ENCODE measurements at regions not wholly inside any gene's neighbourhood (a gene's known extent, or its start where the extent isn't known, plus 50 kb on each side); places are given as distances from the start of the nearest gene placed in this dataset.

DNA sequence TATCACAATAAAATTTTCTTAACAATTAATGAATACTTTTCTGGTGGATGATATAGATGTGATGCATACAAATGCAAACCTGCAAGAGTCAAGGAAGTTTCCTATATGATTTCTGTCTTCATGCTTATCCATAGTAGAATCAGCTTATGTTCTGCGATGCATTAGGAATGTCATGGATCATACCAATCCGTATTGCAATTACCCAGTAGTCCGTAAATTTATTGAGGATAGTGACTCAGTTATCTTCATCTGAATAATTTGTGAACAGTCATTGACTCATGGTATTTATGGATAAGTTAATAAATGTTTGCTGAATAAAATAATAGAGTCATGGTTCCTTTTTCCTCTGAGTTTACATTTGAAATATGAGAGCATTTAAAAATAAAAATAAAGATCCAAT, 483.4 kb downstream of the LRFN5 start:
- no peak overlapping the region for H3K4me2 ChIP-seq (ENCODE audit: insufficient read depth, low read length)
- H3K36me3 ChIP-seq (ENCODE audit: control insufficient read depth in 2 of 2, extremely low read depth in 1 of 2, insufficient read depth in 2 of 2, low read length in 2 of 2): no peaks in the 10 kb centered on the region
- no peak overlapping the region for H3K4me3 ChIP-seq (replicated peaks in 1 of 3; ENCODE audit: insufficient read depth in 1 of 3, low read depth in 1 of 3, low read length in 3 of 3)
- intact Hi-C loops (cut with micrococcal nuclease): no loop called here
- H3K27ac ChIP-seq (ENCODE audit: insufficient read depth, low read depth, low read length): no peak overlapping the region
- dilution Hi-C loops (cut with MboI; ENCODE audit: extremely low pct_ligation_motif_present, low sequenced_read_pairs): no loop called here
- no peaks in the 10 kb centered on the region for H3K4me1 ChIP-seq (ENCODE audit: control insufficient read depth, extremely low read depth, insufficient read depth, low read length)
- H4K20me1 ChIP-seq (replicated peaks; ENCODE audit: control insufficient read depth, extremely low read depth, insufficient read depth, low read length): no peaks in the 10 kb centered on the region
- POLR2A ChIA-PET: no interaction called here
- BruUV-seq (replicated peaks): no TSS peak
- H3K27me3 ChIP-seq (ENCODE audit: control insufficient read depth in 2 of 2, insufficient read depth in 2 of 2, low read length in 2 of 2): no peaks in the 10 kb centered on the region
- H3K9me1 ChIP-seq (replicated peaks; ENCODE audit: control insufficient read depth, extremely low read depth, insufficient read depth, low read length): no peaks in the 10 kb centered on the region
- no peak for FAIRE-seq
- no peak overlapping the region for H2AFZ ChIP-seq (ENCODE audit: low read depth, low read length)
- peaks cover 4% of the 10 kb centered on the region for H3K9me3 ChIP-seq (replicated peaks; ENCODE audit: control insufficient read depth, insufficient read depth, low read length)
- CTCF ChIA-PET: no interaction called here
- H3K79me2 ChIP-seq (ENCODE audit: control insufficient read depth, insufficient read depth, low read length): no peaks in the 10 kb centered on the region
- H3K9ac ChIP-seq (replicated peaks; ENCODE audit: extremely low read depth, insufficient read depth, low read length): no peak overlapping the region
- no peak for TF ChIP-seq FOS (IDR thresholded peaks at IDR 0.05; ENCODE audit: borderline replicate concordance, insufficient read depth, low read length)
- no peak for DNase-seq (ENCODE audit: low read depth, low spot score)

DNA sequence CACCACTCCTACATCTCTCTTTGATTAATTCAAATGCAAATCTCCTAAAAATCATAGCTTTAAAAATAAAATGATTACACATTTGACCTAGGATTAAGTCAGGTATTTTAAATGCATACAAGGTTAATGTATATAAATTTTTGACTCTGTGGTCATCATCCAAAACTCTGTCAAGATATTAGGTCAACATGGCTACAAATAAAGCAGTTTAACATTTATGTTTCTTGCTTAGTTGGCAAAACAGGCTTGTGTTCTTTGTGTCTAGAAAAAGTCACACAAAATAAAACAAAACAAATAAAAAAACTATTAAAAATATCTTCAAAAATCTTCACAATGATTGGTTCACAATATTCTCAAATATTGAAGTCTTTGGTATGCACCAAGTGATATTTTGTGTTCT, 473.2 kb downstream of the LRFN5 start:
- dilution Hi-C loops (cut with MboI; ENCODE audit: extremely low pct_ligation_motif_present, low sequenced_read_pairs): no loop called here
- FAIRE-seq (no peak), DNase-seq (ENCODE audit: low read depth, low spot score) (no peak)
- Histone ChIP-seq H3K9ac (replicated peaks; ENCODE audit: extremely low read depth, insufficient read depth, low read length) (no peak overlapping the region), H3K4me1 (ENCODE audit: control insufficient read depth, extremely low read depth, insufficient read depth, low read length) (no peaks in the 10 kb centered on the region), H3K4me2 (ENCODE audit: insufficient read depth, low read length) (no peak overlapping the region), H4K20me1 (replicated peaks; ENCODE audit: control insufficient read depth, extremely low read depth, insufficient read depth, low read length) (no peaks in the 10 kb centered on the region), H3K4me3 (replicated peaks in 1 of 3; ENCODE audit: insufficient read depth in 1 of 3, low read depth in 1 of 3, low read length in 3 of 3) (no peak overlapping the region), H3K27ac (ENCODE audit: insufficient read depth, low read depth, low read length) (no peak overlapping the region), H3K9me1 (replicated peaks; ENCODE audit: control insufficient read depth, extremely low read depth, insufficient read depth, low read length) (no peaks in the 10 kb centered on the region), H3K9me3 (replicated peaks; ENCODE audit: control insufficient read depth, insufficient read depth, low read length) (no peaks in the 10 kb centered on the region), H3K27me3 (ENCODE audit: control insufficient read depth in 2 of 2, insufficient read depth in 2 of 2, low read length in 2 of 2) (no peaks in the 10 kb centered on the region), H3K79me2 (ENCODE audit: control insufficient read depth, insufficient read depth, low read length) (no peaks in the 10 kb centered on the region), H3K36me3 (ENCODE audit: control insufficient read depth in 2 of 2, extremely low read depth in 1 of 2, insufficient read depth in 2 of 2, low read length in 2 of 2) (no peaks in the 10 kb centered on the region), H2AFZ (ENCODE audit: low read depth, low read length) (no peak overlapping the region)
- BruUV-seq (replicated peaks): no TSS peak
- intact Hi-C loops (cut with micrococcal nuclease): no loop called here
- TF ChIP-seq, protein P1, sequence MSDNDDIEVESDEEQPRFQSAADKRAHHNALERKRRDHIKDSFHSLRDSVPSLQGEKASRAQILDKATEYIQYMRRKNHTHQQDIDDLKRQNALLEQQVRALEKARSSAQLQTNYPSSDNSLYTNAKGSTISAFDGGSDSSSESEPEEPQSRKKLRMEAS (IDR thresholded peaks at IDR 0.05; ENCODE audit: insufficient read depth, insufficient read length): no peak
- TF ChIP-seq POLR2AphosphoS5 (IDR thresholded peaks at IDR 0.05; ENCODE audit: insufficient read depth, low read depth, low read length) (no peak), FOS (IDR thresholded peaks at IDR 0.05; ENCODE audit: borderline replicate concordance, insufficient read depth, low read length) (no peak), MYC (IDR thresholded peaks at IDR 0.05; ENCODE audit: low read depth, low read length) (no peak), EZH2 (IDR thresholded peaks at IDR 0.05; ENCODE audit: borderline replicate concordance, low read depth, low read length, severe bottlenecking) (no peak), GATA2 (IDR thresholded peaks at IDR 0.05; ENCODE audit: insufficient read depth, insufficient read length, low read depth, low read length) (no peak), POLR2A (IDR thresholded peaks at IDR 0.05; ENCODE audit: low read depth, low read length) (no peak), JUN (IDR thresholded peaks at IDR 0.05; ENCODE audit: borderline replicate concordance, insufficient read depth, insufficient read length, low read depth) (no peak)
- TF ChIP-seq, protein P2, sequence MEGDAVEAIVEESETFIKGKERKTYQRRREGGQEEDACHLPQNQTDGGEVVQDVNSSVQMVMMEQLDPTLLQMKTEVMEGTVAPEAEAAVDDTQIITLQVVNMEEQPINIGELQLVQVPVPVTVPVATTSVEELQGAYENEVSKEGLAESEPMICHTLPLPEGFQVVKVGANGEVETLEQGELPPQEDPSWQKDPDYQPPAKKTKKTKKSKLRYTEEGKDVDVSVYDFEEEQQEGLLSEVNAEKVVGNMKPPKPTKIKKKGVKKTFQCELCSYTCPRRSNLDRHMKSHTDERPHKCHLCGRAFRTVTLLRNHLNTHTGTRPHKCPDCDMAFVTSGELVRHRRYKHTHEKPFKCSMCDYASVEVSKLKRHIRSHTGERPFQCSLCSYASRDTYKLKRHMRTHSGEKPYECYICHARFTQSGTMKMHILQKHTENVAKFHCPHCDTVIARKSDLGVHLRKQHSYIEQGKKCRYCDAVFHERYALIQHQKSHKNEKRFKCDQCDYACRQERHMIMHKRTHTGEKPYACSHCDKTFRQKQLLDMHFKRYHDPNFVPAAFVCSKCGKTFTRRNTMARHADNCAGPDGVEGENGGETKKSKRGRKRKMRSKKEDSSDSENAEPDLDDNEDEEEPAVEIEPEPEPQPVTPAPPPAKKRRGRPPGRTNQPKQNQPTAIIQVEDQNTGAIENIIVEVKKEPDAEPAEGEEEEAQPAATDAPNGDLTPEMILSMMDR (IDR thresholded peaks at IDR 0.05; ENCODE audit: extremely low read depth in 1 of 2, insufficient read depth in 1 of 2, low read depth in 1 of 2, low read length in 2 of 2): no peak
- CTCF ChIA-PET: interaction anchor here (0.6 kb wide), 1 partner anchor 365 kb away, joined by 3 read pairs; no protein-coding TSS in a partner anchor
- POLR2A ChIA-PET: no interaction called here

Measured in endothelial cell of umbilical vein (primary cell).